ENCODE measurements at regions not wholly inside any gene's neighbourhood (a gene's known extent, or its start where the extent isn't known, plus 50 kb on each side); places are given as distances from the start of the nearest gene placed in this dataset.

GRCh38 chr12:124451016-124451415 lies 116.4 kb downstream of the NCOR2 start:
- no peak overlapping the region for H3K4me3 ChIP-seq (ENCODE audit: low read length)
- no peak for TF ChIP-seq ZNF274 (IDR thresholded peaks at IDR 0.05; ENCODE audit: low read depth, low read length)

GRCh38 chr12:124450376-124450750 lies 117.0 kb downstream of the NCOR2 start:
- no peak for TF ChIP-seq ZNF274 (IDR thresholded peaks at IDR 0.05; ENCODE audit: low read depth, low read length)
- H3K4me3 ChIP-seq (ENCODE audit: low read length): no peak overlapping the region

GRCh38 chr12:124449623-124450375 lies 117.6 kb downstream of the NCOR2 start:
- TF ChIP-seq ZNF274 (IDR thresholded peaks at IDR 0.05; ENCODE audit: low read depth, low read length): no peak
- no peak overlapping the region for H3K4me3 ChIP-seq (ENCODE audit: low read length)

- TF ChIP-seq ZNF274 (IDR thresholded peaks at IDR 0.05; ENCODE audit: low read depth, low read length): no peak
- H3K4me3 ChIP-seq (ENCODE audit: low read length): no peak overlapping the region
Observed at GRCh38 chr12:124448955-124449622, 118.3 kb downstream of the NCOR2 start.

GRCh38 chr12:124448241-124448954 lies 119.0 kb downstream of the NCOR2 start:
- H3K4me3 ChIP-seq (ENCODE audit: low read length): no peak overlapping the region
- TF ChIP-seq ZNF274 (IDR thresholded peaks at IDR 0.05; ENCODE audit: low read depth, low read length): no peak

GRCh38 chr12:124446364-124446763 lies 121.0 kb downstream of the NCOR2 start:
- no peak for TF ChIP-seq ZNF274 (IDR thresholded peaks at IDR 0.05; ENCODE audit: low read depth, low read length)
- no peak overlapping the region for H3K4me3 ChIP-seq (ENCODE audit: low read length)

GRCh38 chr12:124445826-124446225 lies 121.6 kb downstream of the NCOR2 start:
- H3K4me3 ChIP-seq (ENCODE audit: low read length): no peak overlapping the region
- no peak for TF ChIP-seq ZNF274 (IDR thresholded peaks at IDR 0.05; ENCODE audit: low read depth, low read length)

GRCh38 chr12:124445121-124445718 lies 122.2 kb downstream of the NCOR2 start:
- H3K4me3 ChIP-seq (ENCODE audit: low read length): no peak overlapping the region
- TF ChIP-seq ZNF274 (IDR thresholded peaks at IDR 0.05; ENCODE audit: low read depth, low read length): no peak

GRCh38 chr12:124443931-124444712 lies 123.3 kb downstream of the NCOR2 start:
- no peak overlapping the region for H3K4me3 ChIP-seq (ENCODE audit: low read length)
- TF ChIP-seq ZNF274 (IDR thresholded peaks at IDR 0.05; ENCODE audit: low read depth, low read length): no peak

- TF ChIP-seq ZNF274 (IDR thresholded peaks at IDR 0.05; ENCODE audit: low read depth, low read length): no peak
Observed at GRCh38 chr12:124442772-124443445, 124.5 kb downstream of the NCOR2 start.

GRCh38 chr12:124442281-124442680 lies 125.1 kb downstream of the NCOR2 start:
- no peak overlapping the region for H3K4me3 ChIP-seq (ENCODE audit: low read length)
- TF ChIP-seq ZNF274 (IDR thresholded peaks at IDR 0.05; ENCODE audit: low read depth, low read length): no peak

More at GRCh38 chr12:124442772-124443445, 124.5 kb downstream of the NCOR2 start:
- no peak overlapping the region for H3K4me3 ChIP-seq (ENCODE audit: low read length)

- no peak for TF ChIP-seq ZNF274 (IDR thresholded peaks at IDR 0.05; ENCODE audit: low read depth, low read length)
- no peak overlapping the region for H3K4me3 ChIP-seq (ENCODE audit: low read length)
Observed at GRCh38 chr12:124441443-124442194, 125.8 kb downstream of the NCOR2 start.

Measured in GM08714 (cell line).